Esophagus muscularis mucosa (tissue), 4 donors: ENCODE measurements at regions not wholly inside any gene's neighbourhood (a gene's known extent, or its start where the extent isn't known, plus 50 kb on each side); places are given as distances from the start of the nearest gene placed in this dataset.

ENCODE experiments used
- DNase-seq: peaks from one replicate; pipeline ENCODE4 v3.0.0-alpha.2; 2017; ENCODE audit errors: extremely low spot score
- H3K27ac ChIP-seq, 4 donors: fragments of 200-600 bp; sonication (generic); replicated peaks in 1 of 4; 1 replicate in 3 of 4; 2 replicates in 1 of 4; pipeline ENCODE4 v1.5.1; 2016 to 2019; ENCODE audit warnings: mild to moderate bottlenecking in 1 of 4
- H3K27me3 ChIP-seq, 4 donors: fragments of 200-600 bp; sonication (generic); one replicate each; pipeline versions ENCODE4 v1.5.1 to v1.6.0; 2016 to 2019
- H3K36me3 ChIP-seq, 4 donors: fragments of 200-600 bp; sonication (generic); one replicate each; pipeline ENCODE4 v1.5.1; 2016 to 2019
- H3K4me1 ChIP-seq, 4 donors: fragments of 200-600 bp; sonication (generic); one replicate each; pipeline ENCODE4 v1.5.1; 2016 to 2019
- H3K4me3 ChIP-seq, 4 donors: fragments of 200-600 bp; sonication (generic); 1 replicate in 2 of 4; 2 replicates in 2 of 4; pipeline ENCODE4 v1.5.1; 2016 to 2019; ENCODE audit warnings: mild to moderate bottlenecking in 4 of 4, moderate library complexity in 1 of 4
- H3K9me3 ChIP-seq, 4 donors: fragments of 200-600 bp; sonication (generic); 1 replicate in 3 of 4; 2 replicates in 1 of 4; pipeline ENCODE4 v1.5.1; 2016 to 2019
- EP300 ChIP-seq: sonication (generic); formaldehyde crosslinking; IDR thresholded peaks from one replicate; pipeline ENCODE4 v1.6.1; 2017; ENCODE audit warnings: antibody characterized with exemption
- POLR2A ChIP-seq: fragments of 450-650 bp; IDR thresholded peaks from one replicate; pipeline ENCODE4 v1.6.1; 2017; ENCODE audit warnings: antibody characterized with exemption, moderate library complexity, mild to moderate bottlenecking, low read depth
- POLR2AphosphoS5 ChIP-seq, 2 donors: sonication (generic); formaldehyde crosslinking; IDR thresholded peaks; one replicate each; pipeline ENCODE4 v1.6.1; 2017; ENCODE audit warnings: antibody characterized with exemption in 2 of 2
- WGBS: methylation state at CpG from one replicate; pipeline ENCODE4 v1.1.5; 2018; 5-methylcytosine and 5-hydroxymethylcytosine counted together
- intact Hi-C: fragments of 100-400 bp; cut with DNase I; formaldehyde crosslinking; loops from one replicate; pipeline ENCODE4 v1.15.1; 2023
- TF ChIP-seq, protein P1 (sequence below), 3 experiments: fragments of 200-600 bp in 2 of 3; fragments of 450-650 bp in 1 of 3; sonication (generic) in 2 of 3; IDR thresholded peaks; one replicate each; pipeline ENCODE4 v1.5.1; 2017 to 2019; ENCODE audit warnings: antibody characterized with exemption in 3 of 3, mild to moderate bottlenecking in 2 of 3, moderate library complexity in 1 of 3

DNA sequence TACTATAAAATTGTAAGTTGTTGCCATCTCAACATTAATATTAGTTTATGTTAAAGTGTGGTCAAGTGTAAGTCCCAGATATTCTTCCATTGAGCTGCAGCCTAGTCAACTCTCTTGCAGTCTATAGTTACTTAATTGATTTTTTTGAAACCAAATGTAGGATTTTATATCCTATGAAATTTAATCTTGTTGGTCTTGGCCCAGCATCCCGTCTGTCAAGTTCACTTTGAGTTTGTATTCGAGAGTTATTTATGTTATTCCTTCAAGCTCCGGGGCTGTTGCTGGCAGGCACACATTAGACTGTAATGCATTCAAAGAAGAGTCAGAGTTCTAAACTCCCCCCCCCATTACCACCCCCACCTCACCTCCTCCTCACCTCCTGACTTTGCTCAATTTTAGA lies 71.0 kb upstream of the SPACA1 start:
- 70% methylated on average over 3 of the region's 3 CpGs for WGBS
- intact Hi-C loops = no loop called here
- H3K27me3 ChIP-seq = no peaks in the 10 kb centered on the region
- DNase-seq = no peak
- H3K36me3 ChIP-seq = no peaks in the 10 kb centered on the region
- no peaks in the 10 kb centered on the region for H3K4me1 ChIP-seq
- TF ChIP-seq POLR2AphosphoS5 (IDR thresholded peaks at IDR 0.05) (no peak), POLR2A (no peak), EP300 (no peak)
- TF ChIP-seq, protein P1, sequence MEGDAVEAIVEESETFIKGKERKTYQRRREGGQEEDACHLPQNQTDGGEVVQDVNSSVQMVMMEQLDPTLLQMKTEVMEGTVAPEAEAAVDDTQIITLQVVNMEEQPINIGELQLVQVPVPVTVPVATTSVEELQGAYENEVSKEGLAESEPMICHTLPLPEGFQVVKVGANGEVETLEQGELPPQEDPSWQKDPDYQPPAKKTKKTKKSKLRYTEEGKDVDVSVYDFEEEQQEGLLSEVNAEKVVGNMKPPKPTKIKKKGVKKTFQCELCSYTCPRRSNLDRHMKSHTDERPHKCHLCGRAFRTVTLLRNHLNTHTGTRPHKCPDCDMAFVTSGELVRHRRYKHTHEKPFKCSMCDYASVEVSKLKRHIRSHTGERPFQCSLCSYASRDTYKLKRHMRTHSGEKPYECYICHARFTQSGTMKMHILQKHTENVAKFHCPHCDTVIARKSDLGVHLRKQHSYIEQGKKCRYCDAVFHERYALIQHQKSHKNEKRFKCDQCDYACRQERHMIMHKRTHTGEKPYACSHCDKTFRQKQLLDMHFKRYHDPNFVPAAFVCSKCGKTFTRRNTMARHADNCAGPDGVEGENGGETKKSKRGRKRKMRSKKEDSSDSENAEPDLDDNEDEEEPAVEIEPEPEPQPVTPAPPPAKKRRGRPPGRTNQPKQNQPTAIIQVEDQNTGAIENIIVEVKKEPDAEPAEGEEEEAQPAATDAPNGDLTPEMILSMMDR (IDR thresholded peaks at IDR 0.05) = no peak
- H3K27ac ChIP-seq = no peak overlapping the region
- no peak overlapping the region for H3K4me3 ChIP-seq
- H3K9me3 ChIP-seq = no peaks in the 10 kb centered on the region

DNA sequence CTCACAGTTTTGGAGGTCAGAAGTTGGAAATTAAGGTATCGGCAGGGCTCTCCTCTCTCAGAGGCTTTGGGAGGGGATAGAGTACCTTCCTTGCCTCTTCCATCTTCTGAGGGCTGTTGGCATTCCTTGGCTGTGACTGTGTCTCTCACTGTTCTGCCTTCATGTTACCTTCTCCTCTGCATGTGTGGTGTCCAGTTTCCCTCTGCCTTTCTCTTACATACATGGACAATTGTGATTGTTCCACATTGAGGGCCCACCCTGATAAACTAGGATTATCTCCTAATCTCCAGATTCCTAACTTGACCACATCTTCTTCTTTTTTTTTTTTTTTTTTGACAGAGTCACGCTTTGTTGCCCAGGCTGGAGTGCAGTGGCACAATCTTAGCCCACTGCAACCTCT lies 72.1 kb upstream of the SPACA1 start:
- H3K27ac ChIP-seq = no peak overlapping the region
- no peaks in the 10 kb centered on the region for H3K36me3 ChIP-seq
- no peak overlapping the region for H3K4me3 ChIP-seq
- intact Hi-C loops = no loop called here
- TF ChIP-seq, protein P1 (IDR thresholded peaks at IDR 0.05) = no peak
- no peaks in the 10 kb centered on the region for H3K9me3 ChIP-seq
- no peak for DNase-seq
- 94% methylated on average over 2 of the region's 2 CpGs for WGBS
- H3K4me1 ChIP-seq = no peaks in the 10 kb centered on the region
- H3K27me3 ChIP-seq = no peaks in the 10 kb centered on the region

DNA sequence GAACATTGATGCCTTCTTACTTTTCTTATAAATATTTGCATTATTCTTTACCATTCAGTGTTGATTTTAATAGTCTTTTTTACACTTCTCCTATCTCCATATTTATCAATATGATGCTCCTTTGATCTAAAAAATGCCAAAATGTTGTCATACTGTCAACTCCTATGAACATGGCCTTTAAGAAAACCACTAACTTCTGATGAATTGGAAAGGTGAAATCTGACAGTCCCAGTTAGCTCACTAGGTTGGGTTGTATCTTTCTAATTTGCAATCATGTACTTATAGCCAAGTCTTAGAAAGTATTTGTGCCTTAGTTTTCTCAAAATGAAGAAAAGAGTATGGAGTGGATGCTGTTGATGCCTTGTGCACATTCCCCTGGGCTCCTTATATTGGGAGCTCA lies 75.4 kb upstream of the SPACA1 start:
- peaks cover 0 to 9% (median 7%) of the 10 kb centered on the region in 4 donors for H3K4me1 ChIP-seq
- no peak overlapping the region for H3K27ac ChIP-seq
- no peak for DNase-seq
- intact Hi-C loops = no loop called here
- H3K4me3 ChIP-seq = no peak overlapping the region
- H3K36me3 ChIP-seq = no peaks in the 10 kb centered on the region
- H3K9me3 ChIP-seq = no peaks in the 10 kb centered on the region
- TF ChIP-seq POLR2AphosphoS5 (IDR thresholded peaks at IDR 0.05) (no peak), POLR2A (no peak), EP300 (no peak)
- TF ChIP-seq, protein P1 (IDR thresholded peaks at IDR 0.05) = no peak
- peaks cover 0 to 17% (median 3%) of the 10 kb centered on the region in 4 donors for H3K27me3 ChIP-seq

DNA sequence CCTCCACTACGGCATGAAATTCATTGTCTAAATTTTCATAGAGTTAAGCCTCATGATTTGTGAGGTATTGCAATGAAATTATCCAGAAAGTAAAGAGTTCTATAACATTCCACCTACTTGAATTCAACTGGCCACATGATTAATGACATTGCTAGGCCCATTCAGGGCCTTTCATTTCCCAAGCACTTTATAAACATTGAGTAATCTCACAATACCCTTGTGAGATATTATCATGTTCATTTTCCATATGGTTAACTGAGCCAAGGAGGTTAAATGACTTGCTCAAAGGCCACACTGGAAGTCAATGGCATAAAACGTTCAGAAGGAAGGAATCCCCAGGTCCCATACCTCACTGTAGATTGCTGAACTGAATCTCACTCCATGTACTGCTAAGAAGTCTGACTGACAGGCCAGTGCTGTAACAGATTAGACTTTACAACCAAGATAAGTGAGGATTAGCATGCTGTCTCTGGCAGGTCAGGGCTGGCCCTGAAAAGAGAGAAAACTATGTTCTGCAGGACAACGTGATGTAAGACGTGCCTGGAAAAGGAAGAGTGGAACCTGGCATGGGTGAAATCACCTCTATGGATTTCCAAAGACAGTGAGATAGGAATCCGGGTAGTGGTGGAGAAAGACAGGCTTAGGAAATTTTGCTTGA lies 75.9 kb upstream of the SPACA1 start:
- Histone ChIP-seq H3K9me3 (no peaks in the 10 kb centered on the region), H3K36me3 (no peaks in the 10 kb centered on the region), H3K27ac (no peak overlapping the region), H3K4me1 (peaks cover 0 to 9% (median 7%) of the 10 kb centered on the region in 4 donors), H3K4me3 (no peak overlapping the region), H3K27me3 (peaks cover 0 to 19% (median 3%) of the 10 kb centered on the region in 4 donors)
- 64% methylated on average over 5 of the region's 5 CpGs for WGBS
- no peak for DNase-seq
- intact Hi-C loops = no loop called here
- no peak for TF ChIP-seq POLR2A
- no peak for TF ChIP-seq POLR2AphosphoS5 (IDR thresholded peaks at IDR 0.05)
- no peak for TF ChIP-seq EP300
- TF ChIP-seq, protein P1 (IDR thresholded peaks at IDR 0.05) = no peak
